Fibroblast of villous mesenchyme (primary cell): ENCODE measurements at regions not wholly inside any gene's neighbourhood (a gene's known extent, or its start where the extent isn't known, plus 50 kb on each side); places are given as distances from the start of the nearest gene placed in this dataset.
A peak's percentile ranks its signal among the peaks of the same experiment; 100 is the strongest.

Experiments used
- DNase-seq: peaks from one replicate; pipeline ENCODE4 v3.0.0-alpha.2; 2010; ENCODE audit warnings: low read depth
- H3K4me3 ChIP-seq: 2 replicates; pipeline ENCODE4 v1.5.1; 2011; ENCODE audit warnings: low read depth, mild to moderate bottlenecking, low read length
- CTCF ChIP-seq: IDR thresholded peaks from 2 replicates; pipeline ENCODE4 v1.5.1; 2012; ENCODE audit warnings: low read depth, mild to moderate bottlenecking, low read length; ENCODE audit not compliant: insufficient read depth

- DNase-seq: peak; percentile 2
- H3K4me3 ChIP-seq: peak overlapping the region; percentile 9
- peak; percentile 67 for TF ChIP-seq CTCF
Observed at GRCh38 chr12:107912421-107913004, 138.0 kb downstream of the ASCL4 start.

- no peak for DNase-seq
- no peak overlapping the region for H3K4me3 ChIP-seq
- no peak for TF ChIP-seq CTCF
Observed at GRCh38 chr12:107914460-107914977, 140.0 kb downstream of the ASCL4 start.

GRCh38 chr12:107917912-107918800, 143.7 kb downstream of the ASCL4 start:
- TF ChIP-seq CTCF: peak; percentile 68
- no peak overlapping the region for H3K4me3 ChIP-seq
- DNase-seq: peak; percentile 12

GRCh38 chr12:107921062-107921461, 146.6 kb downstream of the ASCL4 start:
- no peak for DNase-seq
- no peak for TF ChIP-seq CTCF
- no peak overlapping the region for H3K4me3 ChIP-seq

GRCh38 chr12:107925125-107925524, 150.6 kb downstream of the ASCL4 start:
- TF ChIP-seq CTCF: no peak
- no peak for DNase-seq
- H3K4me3 ChIP-seq: no peak overlapping the region

- TF ChIP-seq CTCF: peak; percentile 31
- DNase-seq: peak; percentile 29
- H3K4me3 ChIP-seq: no peak overlapping the region
Observed at GRCh38 chr12:107929436-107929835, 154.9 kb downstream of the ASCL4 start.
